ENCODE measurements at regions not wholly inside any gene's neighbourhood (a gene's known extent, or its start where the extent isn't known, plus 50 kb on each side); places are given as distances from the start of the nearest gene placed in this dataset.

DNA sequence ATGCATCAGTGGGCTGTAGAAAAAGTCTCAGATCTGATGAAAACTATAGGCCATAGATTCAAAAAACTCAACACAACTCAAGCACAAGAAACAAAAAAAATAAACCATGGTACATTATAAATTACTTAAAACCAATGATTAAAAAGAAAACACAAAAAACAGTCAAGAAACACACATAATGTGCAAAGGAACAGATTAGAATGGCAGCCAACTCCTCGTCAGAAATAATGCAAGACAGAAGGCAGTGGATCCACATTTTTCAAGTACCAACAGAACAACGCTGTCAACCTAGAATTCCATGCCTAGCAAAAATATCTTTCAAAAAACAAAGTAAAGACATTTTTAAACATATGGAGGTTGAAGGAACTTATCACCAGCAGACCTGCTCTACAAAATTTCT, 69.7 kb downstream of the PSMB1 start:
- Histone ChIP-seq H3K4me3 (ENCODE audit: low read depth in 1 of 5, low read length in 5 of 5) (no peak overlapping the region), H3K27me3 (ENCODE audit: control insufficient read depth in 5 of 5, insufficient read depth in 4 of 5, low read length in 5 of 5) (peaks cover 0 to 6% (median 3%) of the 10 kb centered on the region in 5 donors), H3K27ac (ENCODE audit: low read depth, low read length) (no peak overlapping the region), H3K9ac (ENCODE audit: low read length in 5 of 5) (no peak overlapping the region), H3K4me1 (ENCODE audit: control insufficient read depth in 5 of 5, insufficient read depth in 5 of 5, low read length in 5 of 5) (peaks cover 0 to 8% (median 6%) of the 10 kb centered on the region in 5 donors), H3K9me3 (ENCODE audit: control insufficient read depth in 5 of 5, low read length in 5 of 5) (no peaks in the 10 kb centered on the region), H3K36me3 (ENCODE audit: control insufficient read depth in 5 of 5, insufficient read depth in 5 of 5, low read length in 5 of 5) (no peaks in the 10 kb centered on the region)

DNA sequence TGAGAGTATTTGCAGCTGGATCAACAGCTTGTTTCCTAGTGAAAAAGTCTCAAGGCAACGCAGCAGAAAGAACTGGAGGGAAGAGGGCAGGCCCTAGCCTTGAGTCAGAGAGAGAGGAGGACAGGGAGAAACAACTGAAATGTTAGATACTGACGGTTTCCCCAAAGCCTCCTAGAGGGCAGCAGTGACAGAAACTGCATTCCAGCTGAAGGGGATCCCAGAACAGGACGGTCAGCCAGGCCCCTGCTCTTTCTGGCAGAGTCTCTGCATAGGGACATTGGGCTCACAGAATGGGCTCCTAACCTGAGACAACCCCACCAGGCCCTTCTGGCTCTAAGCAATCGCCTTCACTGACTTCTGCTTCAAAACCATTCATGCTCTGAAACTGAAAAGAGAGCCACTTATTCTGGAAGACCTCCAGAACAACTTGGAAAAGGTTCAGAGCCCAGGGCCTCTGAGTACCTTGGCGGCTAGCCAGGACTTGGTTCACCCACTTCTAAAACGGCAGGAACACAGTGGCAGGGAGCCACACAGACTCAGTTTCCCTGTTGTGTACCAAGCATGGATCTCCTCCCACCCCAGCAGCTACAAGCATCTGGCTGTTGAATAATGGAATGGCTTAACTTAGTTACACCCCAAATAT, 72.9 kb downstream of the PSMB1 start:
- Histone ChIP-seq H3K4me1 (ENCODE audit: control insufficient read depth in 5 of 5, insufficient read depth in 5 of 5, low read length in 5 of 5) (peaks cover 0 to 8% (median 6%) of the 10 kb centered on the region in 5 donors), H3K27ac (ENCODE audit: low read depth, low read length) (no peak overlapping the region), H3K36me3 (ENCODE audit: control insufficient read depth in 5 of 5, insufficient read depth in 5 of 5, low read length in 5 of 5) (no peaks in the 10 kb centered on the region), H3K9ac (ENCODE audit: low read length in 5 of 5) (no peak overlapping the region), H3K27me3 (ENCODE audit: control insufficient read depth in 5 of 5, insufficient read depth in 4 of 5, low read length in 5 of 5) (peaks cover 0 to 4% (median 0%) of the 10 kb centered on the region in 5 donors), H3K4me3 (ENCODE audit: low read depth in 1 of 5, low read length in 5 of 5) (no peak overlapping the region), H3K9me3 (ENCODE audit: control insufficient read depth in 5 of 5, low read length in 5 of 5) (no peaks in the 10 kb centered on the region)

GRCh38 chr6:170476360-170476759, 76.7 kb downstream of the PSMB1 start:
- Histone ChIP-seq H3K4me1 (ENCODE audit: control insufficient read depth in 5 of 5, insufficient read depth in 5 of 5, low read length in 5 of 5) (peaks cover 0 to 8% (median 6%) of the 10 kb centered on the region in 5 donors), H3K9me3 (ENCODE audit: control insufficient read depth in 5 of 5, low read length in 5 of 5) (no peaks in the 10 kb centered on the region), H3K4me3 (ENCODE audit: low read depth in 1 of 5, low read length in 5 of 5) (no peak overlapping the region), H3K27me3 (ENCODE audit: control insufficient read depth in 5 of 5, insufficient read depth in 4 of 5, low read length in 5 of 5) (peaks cover 5 to 16% (median 11%) of the 10 kb centered on the region in 5 donors), H3K27ac (ENCODE audit: low read depth, low read length) (no peak overlapping the region), H3K36me3 (ENCODE audit: control insufficient read depth in 5 of 5, insufficient read depth in 5 of 5, low read length in 5 of 5) (no peaks in the 10 kb centered on the region), H3K9ac (ENCODE audit: low read length in 5 of 5) (no peak overlapping the region)

DNA sequence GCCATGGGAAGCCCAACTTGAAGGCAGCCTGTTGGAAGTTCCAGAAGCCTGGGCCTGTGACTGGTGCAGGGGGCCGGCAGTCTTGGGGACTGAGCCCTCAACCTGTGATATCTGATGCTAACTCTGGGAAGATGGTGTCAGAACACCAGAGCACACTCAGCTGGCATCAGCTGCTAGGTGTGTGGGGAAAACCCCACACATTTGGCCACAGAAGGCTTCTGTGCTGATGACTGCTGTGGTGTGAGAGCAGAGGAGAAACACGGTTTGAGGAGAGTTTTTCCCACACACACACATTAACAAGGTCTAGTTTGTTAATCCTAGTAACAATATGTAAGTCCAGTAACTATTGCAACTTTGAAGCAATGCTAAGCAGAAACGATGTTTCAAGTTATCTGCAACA, 78.0 kb downstream of the PSMB1 start:
- H3K9me3 ChIP-seq (ENCODE audit: control insufficient read depth in 5 of 5, low read length in 5 of 5): no peaks in the 10 kb centered on the region
- no peak overlapping the region for H3K9ac ChIP-seq (ENCODE audit: low read length in 5 of 5)
- H3K27me3 ChIP-seq (ENCODE audit: control insufficient read depth in 5 of 5, insufficient read depth in 4 of 5, low read length in 5 of 5): peaks cover 5 to 19% (median 13%) of the 10 kb centered on the region in 5 donors
- H3K4me1 ChIP-seq (ENCODE audit: control insufficient read depth in 5 of 5, insufficient read depth in 5 of 5, low read length in 5 of 5): peaks cover 0 to 5% (median 2%) of the 10 kb centered on the region in 5 donors
- H3K27ac ChIP-seq (ENCODE audit: low read depth, low read length): no peak overlapping the region
- no peaks in the 10 kb centered on the region for H3K36me3 ChIP-seq (ENCODE audit: control insufficient read depth in 5 of 5, insufficient read depth in 5 of 5, low read length in 5 of 5)
- H3K4me3 ChIP-seq (ENCODE audit: low read depth in 1 of 5, low read length in 5 of 5): no peak overlapping the region

GRCh38 chr6:170473801-170474200, 79.3 kb downstream of the PSMB1 start:
- Histone ChIP-seq H3K27me3 (ENCODE audit: control insufficient read depth in 5 of 5, insufficient read depth in 4 of 5, low read length in 5 of 5) (peaks cover 5 to 19% (median 13%) of the 10 kb centered on the region in 5 donors), H3K27ac (ENCODE audit: low read depth, low read length) (no peak overlapping the region), H3K4me1 (ENCODE audit: control insufficient read depth in 5 of 5, insufficient read depth in 5 of 5, low read length in 5 of 5) (no peaks in the 10 kb centered on the region), H3K9ac (ENCODE audit: low read length in 5 of 5) (no peak overlapping the region), H3K9me3 (ENCODE audit: control insufficient read depth in 5 of 5, low read length in 5 of 5) (no peaks in the 10 kb centered on the region), H3K4me3 (ENCODE audit: low read depth in 1 of 5, low read length in 5 of 5) (no peak overlapping the region), H3K36me3 (ENCODE audit: control insufficient read depth in 5 of 5, insufficient read depth in 5 of 5, low read length in 5 of 5) (no peaks in the 10 kb centered on the region)

DNA sequence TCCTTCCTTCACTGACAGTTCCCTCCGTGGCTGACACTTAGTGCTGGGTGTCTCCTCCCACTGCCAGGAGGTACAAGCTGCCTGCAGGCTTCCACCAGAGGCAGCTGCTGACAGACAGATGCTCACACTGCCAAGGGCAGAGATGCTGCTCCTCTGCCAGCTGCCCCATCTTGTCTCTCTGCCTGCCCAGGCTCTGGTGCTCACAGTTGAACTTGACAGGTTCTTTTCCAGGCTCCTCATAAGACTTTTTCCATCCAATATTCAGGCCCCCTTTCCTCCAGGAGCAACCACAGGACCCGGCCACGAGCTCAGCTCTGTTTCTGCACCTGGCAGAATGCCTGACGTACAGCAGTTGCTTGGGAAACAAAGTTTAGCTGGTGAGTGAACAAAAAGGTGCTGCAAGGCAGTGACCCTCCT, 79.8 kb downstream of the PSMB1 start:
- Histone ChIP-seq H3K9ac (ENCODE audit: low read length in 5 of 5) (no peak overlapping the region), H3K27ac (ENCODE audit: low read depth, low read length) (no peak overlapping the region), H3K4me3 (ENCODE audit: low read depth in 1 of 5, low read length in 5 of 5) (no peak overlapping the region), H3K9me3 (ENCODE audit: control insufficient read depth in 5 of 5, low read length in 5 of 5) (no peaks in the 10 kb centered on the region), H3K36me3 (ENCODE audit: control insufficient read depth in 5 of 5, insufficient read depth in 5 of 5, low read length in 5 of 5) (no peaks in the 10 kb centered on the region), H3K4me1 (ENCODE audit: control insufficient read depth in 5 of 5, insufficient read depth in 5 of 5, low read length in 5 of 5) (no peaks in the 10 kb centered on the region), H3K27me3 (ENCODE audit: control insufficient read depth in 5 of 5, insufficient read depth in 4 of 5, low read length in 5 of 5) (peaks cover 5 to 19% (median 13%) of the 10 kb centered on the region in 5 donors)

DNA sequence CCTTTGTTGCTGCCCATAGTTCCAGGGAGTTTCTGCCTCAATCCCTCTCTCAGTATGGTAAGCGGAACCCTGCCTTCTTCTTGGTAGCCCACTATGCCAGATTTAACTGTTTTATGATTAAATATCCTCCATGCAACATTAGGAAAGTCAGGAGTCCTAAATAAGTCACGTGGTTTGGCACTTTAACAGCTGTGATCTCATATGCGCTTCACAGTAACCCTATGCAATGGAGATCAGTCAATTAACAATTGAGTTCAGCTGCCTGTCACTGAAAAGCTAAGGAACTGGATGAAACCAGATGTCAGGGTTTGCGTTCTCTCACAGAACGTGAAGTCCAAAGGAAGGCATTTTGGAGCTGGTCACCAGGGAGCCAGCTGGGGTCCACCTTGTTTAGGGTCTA, 81.6 kb downstream of the PSMB1 start:
- Histone ChIP-seq H3K27ac (ENCODE audit: low read depth, low read length) (no peak overlapping the region), H3K9me3 (ENCODE audit: control insufficient read depth in 5 of 5, low read length in 5 of 5) (no peaks in the 10 kb centered on the region), H3K36me3 (ENCODE audit: control insufficient read depth in 5 of 5, insufficient read depth in 5 of 5, low read length in 5 of 5) (no peaks in the 10 kb centered on the region), H3K4me3 (ENCODE audit: low read depth in 1 of 5, low read length in 5 of 5) (no peak overlapping the region), H3K4me1 (ENCODE audit: control insufficient read depth in 5 of 5, insufficient read depth in 5 of 5, low read length in 5 of 5) (no peaks in the 10 kb centered on the region), H3K27me3 (ENCODE audit: control insufficient read depth in 5 of 5, insufficient read depth in 4 of 5, low read length in 5 of 5) (peaks cover 5 to 19% (median 13%) of the 10 kb centered on the region in 5 donors), H3K9ac (ENCODE audit: low read length in 5 of 5) (no peak overlapping the region)

GRCh38 chr6:170470734-170471133, 82.4 kb downstream of the PSMB1 start:
- Histone ChIP-seq H3K9me3 (ENCODE audit: control insufficient read depth in 5 of 5, low read length in 5 of 5) (peaks cover 0 to 4% (median 0%) of the 10 kb centered on the region in 5 donors), H3K4me1 (ENCODE audit: control insufficient read depth in 5 of 5, insufficient read depth in 5 of 5, low read length in 5 of 5) (no peaks in the 10 kb centered on the region), H3K4me3 (ENCODE audit: low read depth in 1 of 5, low read length in 5 of 5) (no peak overlapping the region), H3K36me3 (ENCODE audit: control insufficient read depth in 5 of 5, insufficient read depth in 5 of 5, low read length in 5 of 5) (no peaks in the 10 kb centered on the region), H3K27me3 (ENCODE audit: control insufficient read depth in 5 of 5, insufficient read depth in 4 of 5, low read length in 5 of 5) (peaks cover 5 to 19% (median 13%) of the 10 kb centered on the region in 5 donors), H3K27ac (ENCODE audit: low read depth, low read length) (no peak overlapping the region), H3K9ac (ENCODE audit: low read length in 5 of 5) (no peak overlapping the region)

- H3K36me3 ChIP-seq (ENCODE audit: control insufficient read depth in 5 of 5, insufficient read depth in 5 of 5, low read length in 5 of 5): no peaks in the 10 kb centered on the region
- H3K27ac ChIP-seq (ENCODE audit: low read depth, low read length): no peak overlapping the region
- H3K9ac ChIP-seq (ENCODE audit: low read length in 5 of 5): no peak overlapping the region
These were observed 88.6 kb downstream of the PSMB1 start for GRCh38 chr6:170464524-170464979.

DNA sequence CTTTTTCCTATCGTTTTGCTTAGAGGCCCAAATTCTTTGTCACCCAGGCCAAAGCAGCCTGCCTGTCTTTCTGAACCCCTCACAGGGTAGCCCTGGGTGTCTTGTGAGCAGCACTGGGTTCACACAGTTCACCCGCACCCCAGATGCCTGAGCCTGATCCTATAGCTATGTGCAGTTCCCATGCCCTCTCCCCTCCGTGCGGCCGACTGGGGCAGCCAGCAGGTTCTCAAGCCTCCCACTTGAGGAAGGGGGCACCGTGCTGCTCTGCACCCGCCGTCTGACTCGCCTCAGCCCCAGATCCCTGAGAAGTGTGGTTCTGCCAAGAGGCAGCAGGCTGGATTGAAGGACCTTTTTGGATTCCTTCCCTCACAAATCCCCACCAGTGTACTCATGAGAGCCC, 89.0 kb downstream of the PSMB1 start:
- no peak overlapping the region for H3K4me3 ChIP-seq (ENCODE audit: low read depth in 1 of 5, low read length in 5 of 5)
- H3K9ac ChIP-seq (ENCODE audit: low read length in 5 of 5): no peak overlapping the region
- H3K27me3 ChIP-seq (ENCODE audit: control insufficient read depth in 5 of 5, insufficient read depth in 4 of 5, low read length in 5 of 5): peaks cover 0 to 10% (median 5%) of the 10 kb centered on the region in 5 donors
- H3K36me3 ChIP-seq (ENCODE audit: control insufficient read depth in 5 of 5, insufficient read depth in 5 of 5, low read length in 5 of 5): no peaks in the 10 kb centered on the region
- no peak overlapping the region for H3K27ac ChIP-seq (ENCODE audit: low read depth, low read length)
- peaks cover 0 to 11% (median 8%) of the 10 kb centered on the region in 5 donors for H3K4me1 ChIP-seq (ENCODE audit: control insufficient read depth in 5 of 5, insufficient read depth in 5 of 5, low read length in 5 of 5)
- peaks cover 0 to 5% (median 0%) of the 10 kb centered on the region in 5 donors for H3K9me3 ChIP-seq (ENCODE audit: control insufficient read depth in 5 of 5, low read length in 5 of 5)

More at GRCh38 chr6:170464524-170464979, 88.6 kb downstream of the PSMB1 start:
- Histone ChIP-seq H3K9me3 (ENCODE audit: control insufficient read depth in 5 of 5, low read length in 5 of 5) (peaks cover 0 to 5% (median 0%) of the 10 kb centered on the region in 5 donors), H3K4me3 (ENCODE audit: low read depth in 1 of 5, low read length in 5 of 5) (no peak overlapping the region), H3K27me3 (ENCODE audit: control insufficient read depth in 5 of 5, insufficient read depth in 4 of 5, low read length in 5 of 5) (peaks cover 0 to 10% (median 5%) of the 10 kb centered on the region in 5 donors), H3K4me1 (ENCODE audit: control insufficient read depth in 5 of 5, insufficient read depth in 5 of 5, low read length in 5 of 5) (peaks cover 0 to 8% (median 6%) of the 10 kb centered on the region in 5 donors)
